Globus pallidus (tissue), 1 donor: ENCODE measurements at regions not wholly inside any gene's neighbourhood (a gene's known extent, or its start where the extent isn't known, plus 50 kb on each side); places are given as distances from the start of the nearest gene placed in this dataset.
A peak's percentile ranks its signal among the peaks of the same experiment; 100 is the strongest.

Experiments
- DNase-seq: peaks from one replicate; pipeline ENCODE4 v3.0.0-alpha.2; 2015; ENCODE audit warnings: low spot score

DNA sequence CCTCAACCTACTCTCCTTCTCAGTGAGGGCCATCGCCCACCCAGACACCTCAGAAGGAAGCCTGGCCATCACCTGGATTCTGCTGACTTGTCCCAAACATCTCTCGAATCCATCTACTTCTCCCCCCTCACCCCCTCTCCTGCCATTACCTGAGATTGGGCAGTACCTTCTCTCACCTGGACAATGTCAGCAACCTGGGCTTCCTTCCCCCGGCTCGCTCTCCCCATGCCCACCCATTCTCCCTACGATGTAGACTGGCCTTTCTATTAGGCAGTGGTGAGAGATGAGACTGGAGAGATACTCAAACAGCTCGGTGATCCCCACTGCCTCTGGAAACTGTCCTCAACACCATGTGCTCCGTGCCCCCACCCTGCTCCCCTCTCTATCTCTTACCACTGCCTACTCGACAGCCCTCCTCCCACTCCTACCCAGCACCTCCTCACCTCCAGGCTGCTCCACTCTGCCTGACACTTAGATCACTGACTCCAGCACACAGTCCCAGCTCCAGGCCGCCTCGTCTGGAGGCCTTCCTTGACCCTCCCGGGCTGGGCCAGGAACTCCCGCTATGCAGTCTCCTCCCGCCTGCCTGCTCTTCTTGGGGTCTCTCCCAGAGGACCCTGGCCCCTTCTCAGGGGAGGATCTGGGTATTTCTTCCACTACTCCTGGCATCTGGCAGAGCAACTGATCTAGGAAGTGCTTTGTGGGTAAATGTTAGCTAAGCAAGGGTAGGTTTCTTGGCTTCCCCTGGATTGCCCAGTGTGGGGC lies 235.8 kb upstream of the NLRP1 start:
- no peak for DNase-seq

DNA sequence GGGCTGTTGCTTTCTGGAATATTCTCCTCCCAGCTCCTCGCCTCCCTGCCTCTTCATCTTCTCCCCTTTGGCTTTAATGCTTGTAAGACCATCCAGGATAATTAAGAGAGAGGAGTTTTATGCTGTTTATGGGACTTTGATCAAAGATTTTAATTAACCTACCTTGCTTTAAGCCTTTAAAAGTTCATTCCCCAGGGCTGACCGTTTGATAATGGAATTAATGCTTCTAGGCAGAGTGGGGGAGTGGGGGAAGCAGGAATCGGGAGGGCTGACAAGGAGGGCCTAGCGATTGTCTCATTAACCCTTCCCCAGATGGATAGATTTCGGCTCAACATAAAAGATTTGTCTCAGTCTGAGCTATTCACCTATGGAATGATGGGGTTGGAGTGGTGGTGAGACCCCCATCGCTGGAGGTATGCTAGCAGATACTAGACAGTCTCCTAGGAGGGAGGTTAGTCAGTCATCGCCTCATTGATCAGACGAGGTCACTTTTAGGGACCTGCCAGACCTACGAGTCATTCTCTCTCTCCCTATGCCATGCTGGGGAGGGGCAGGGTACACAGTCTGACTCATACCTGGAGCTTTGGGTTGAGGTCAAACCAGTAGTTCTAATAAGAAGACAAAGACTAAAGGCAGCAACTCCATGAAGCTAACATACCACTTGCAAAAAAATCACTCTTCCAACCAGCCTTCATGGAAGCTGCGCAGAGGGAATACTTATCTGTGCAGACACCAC lies 236.6 kb upstream of the NLRP1 start:
- no peak for DNase-seq

DNA sequence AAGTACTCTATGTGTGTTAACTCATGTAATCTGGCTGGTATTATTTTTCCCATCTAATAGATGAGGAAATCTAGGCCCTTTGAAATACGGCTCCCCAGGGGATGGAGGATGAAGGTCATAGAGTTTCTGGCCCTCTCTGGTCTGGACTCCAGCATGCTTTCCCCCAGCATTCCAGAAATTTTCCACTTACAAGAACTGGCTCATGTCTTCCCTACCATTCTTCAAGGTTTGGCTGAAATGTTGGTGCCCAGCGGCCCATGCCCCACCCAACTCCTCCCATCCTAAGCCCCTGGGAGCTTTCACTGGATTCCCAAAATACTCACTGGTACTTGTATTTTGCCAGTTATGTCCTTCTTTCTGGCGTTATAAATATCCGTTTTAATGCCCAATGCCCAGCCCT lies 237.5 kb upstream of the NLRP1 start:
- DNase-seq: no peak

DNA sequence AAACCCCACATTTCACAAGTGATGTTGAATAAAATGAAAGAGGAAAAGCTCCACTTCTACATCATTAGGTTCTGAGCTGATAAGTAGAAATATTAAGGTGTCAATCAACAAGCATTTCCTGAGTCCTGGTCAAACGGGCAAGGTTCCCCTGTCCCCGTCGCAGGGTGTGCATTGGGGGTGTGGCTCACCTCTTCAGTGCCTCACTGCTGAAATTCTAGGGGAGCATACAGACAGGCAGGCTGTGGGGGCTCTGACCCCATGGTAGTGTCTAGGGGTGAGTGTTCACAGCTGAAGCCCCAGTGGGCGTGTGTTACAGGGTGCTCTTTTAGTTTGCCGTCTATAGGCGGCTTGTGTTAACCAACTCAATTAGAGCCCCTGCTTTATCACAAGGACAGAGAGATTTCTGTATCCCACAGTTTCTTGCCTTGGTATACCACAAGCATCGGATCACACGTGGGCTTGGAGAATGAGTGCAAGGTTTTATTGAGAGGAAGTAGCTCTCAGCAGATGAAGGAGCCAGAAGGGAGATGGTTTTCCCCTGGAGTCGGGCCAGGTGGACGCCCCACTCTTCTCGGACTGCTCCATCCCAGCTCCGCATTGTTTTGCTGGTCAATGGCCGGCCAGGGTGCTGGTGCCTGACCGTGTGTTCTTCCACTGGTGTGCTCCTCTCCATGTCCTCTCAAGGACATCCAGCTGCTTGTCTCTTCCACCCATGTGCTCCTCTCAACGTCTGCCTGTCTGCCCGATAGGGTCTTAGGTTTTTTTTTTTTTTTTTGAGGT lies 238.2 kb upstream of the NLRP1 start:
- DNase-seq: no peak

DNA sequence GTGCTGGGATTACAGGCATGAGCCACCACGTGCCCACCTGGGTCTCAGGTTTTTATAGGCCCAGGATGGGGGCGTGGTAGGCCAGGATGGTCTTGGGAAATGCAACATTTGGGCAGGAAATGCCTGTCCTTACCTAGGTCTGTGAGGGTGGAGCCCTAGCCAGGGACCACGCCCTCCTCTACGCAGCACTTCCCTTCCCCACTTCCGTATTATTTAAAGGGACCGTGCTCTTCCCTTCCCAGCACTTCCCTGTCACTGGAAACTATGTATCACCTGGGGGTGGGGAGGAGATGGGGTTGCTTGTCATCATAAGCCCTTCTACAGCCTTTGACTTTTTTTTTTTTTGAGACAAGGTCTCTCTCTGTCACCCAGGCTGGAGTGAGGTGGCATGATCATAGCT lies 238.9 kb upstream of the NLRP1 start:
- no peak for DNase-seq

DNA sequence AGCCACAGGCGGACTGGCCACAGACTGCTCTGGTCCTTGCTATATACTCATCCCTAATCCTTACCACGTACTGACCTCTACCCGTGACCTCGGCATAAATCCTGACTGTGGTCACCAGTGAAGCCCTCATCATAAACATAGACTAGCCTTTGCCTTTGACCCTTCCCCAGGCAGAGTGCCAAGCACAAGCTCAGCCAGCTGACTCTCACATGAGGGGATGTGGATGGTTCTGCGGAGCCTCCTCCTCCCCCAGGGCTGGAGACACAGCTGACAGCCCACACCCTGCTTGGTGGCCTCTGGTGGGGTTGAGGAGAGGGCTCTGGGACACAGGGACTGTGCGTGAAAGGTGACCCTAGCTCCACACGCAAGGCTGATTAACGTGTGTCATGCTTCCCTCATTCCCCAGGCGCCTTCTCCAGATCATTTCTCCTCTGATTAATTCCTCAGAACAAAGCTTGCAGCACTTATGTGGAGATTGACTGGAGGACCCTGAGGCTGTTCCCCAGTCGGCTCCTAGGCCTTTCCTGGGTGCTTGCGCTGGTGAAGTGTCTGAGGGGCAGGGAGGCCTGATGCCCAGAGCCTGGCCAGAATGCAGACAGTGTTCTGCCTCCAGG lies 241.5 kb upstream of the NLRP1 start:
- DNase-seq: no peak

DNA sequence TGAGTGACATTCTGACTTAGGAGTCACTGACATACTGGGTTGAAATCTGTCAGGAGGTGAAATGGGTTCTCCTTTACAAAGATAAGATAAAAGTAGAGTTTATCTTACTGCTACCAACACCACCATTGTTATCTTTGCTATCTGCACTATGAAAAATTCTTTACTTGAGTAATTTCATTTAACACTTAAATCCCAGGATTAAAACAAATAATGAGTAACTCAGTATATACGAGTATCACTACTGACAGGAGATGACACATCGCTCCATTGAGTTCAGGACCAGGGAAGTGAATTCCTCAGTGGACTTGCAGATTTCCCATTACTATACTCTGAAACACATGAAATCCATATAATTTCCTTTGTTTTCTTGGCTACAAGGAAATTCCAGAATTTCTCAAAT lies 242.1 kb upstream of the NLRP1 start:
- DNase-seq: no peak

DNA sequence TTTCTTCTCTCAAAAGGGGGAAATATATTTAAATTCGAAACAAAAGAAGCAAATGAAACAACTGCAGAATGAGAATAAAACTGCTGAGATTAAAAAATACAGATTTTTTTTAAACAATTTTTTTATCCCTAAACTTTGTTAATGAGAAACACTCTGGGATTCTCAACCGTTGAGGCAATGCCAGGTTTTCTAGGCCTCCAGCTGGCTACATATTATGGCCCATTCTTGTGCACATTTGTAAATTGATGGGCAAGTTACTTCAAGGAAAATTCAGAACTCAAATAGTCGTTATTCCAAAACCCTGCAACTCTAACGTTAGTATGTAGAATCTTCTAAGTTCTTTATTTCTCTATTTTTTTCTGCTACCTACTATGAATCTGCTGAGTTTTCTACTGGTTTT lies 239.3 kb upstream of the WSCD1 start:
- DNase-seq: no peak

DNA sequence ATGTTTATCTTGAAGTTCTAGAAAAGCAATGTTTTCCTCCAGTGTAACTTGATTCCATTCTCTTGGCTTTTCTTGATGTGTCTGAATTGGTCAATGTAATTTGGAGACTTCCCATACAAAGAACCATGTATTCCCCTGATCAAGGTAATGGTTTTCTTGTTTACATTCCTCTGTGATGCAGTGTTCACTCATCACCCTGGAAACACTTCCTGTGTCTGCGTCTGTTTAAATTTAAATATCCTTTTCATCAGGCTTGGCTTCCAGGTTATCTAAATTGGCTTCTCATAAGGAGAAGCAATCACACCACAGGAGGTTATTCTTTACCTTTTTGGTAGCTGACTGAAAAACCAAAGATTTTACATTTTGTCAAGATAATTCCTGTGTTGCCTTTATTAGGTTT lies 237.3 kb upstream of the WSCD1 start:
- DNase-seq: no peak

DNA sequence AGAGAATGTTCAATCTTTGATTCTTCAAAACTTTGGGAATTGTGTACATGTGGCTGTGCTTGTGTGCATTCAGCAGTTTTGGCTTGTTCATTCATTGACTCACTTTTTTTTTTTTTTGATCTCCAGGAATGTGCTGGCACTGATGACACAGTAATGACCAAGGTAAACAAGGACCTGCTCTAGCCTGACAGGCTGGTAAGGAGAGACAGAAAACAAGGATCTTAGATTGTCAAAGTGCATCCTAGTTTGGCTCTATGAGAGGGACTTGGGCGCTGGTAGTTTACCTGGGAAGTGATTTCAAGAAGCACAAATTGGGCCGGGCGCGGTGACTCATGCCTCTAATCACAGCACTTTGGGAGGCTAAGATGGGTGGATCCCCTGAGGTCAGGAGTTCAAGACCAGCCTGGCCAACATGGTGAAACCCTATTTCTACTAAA lies 233.1 kb upstream of the WSCD1 start:
- no peak for DNase-seq

DNA sequence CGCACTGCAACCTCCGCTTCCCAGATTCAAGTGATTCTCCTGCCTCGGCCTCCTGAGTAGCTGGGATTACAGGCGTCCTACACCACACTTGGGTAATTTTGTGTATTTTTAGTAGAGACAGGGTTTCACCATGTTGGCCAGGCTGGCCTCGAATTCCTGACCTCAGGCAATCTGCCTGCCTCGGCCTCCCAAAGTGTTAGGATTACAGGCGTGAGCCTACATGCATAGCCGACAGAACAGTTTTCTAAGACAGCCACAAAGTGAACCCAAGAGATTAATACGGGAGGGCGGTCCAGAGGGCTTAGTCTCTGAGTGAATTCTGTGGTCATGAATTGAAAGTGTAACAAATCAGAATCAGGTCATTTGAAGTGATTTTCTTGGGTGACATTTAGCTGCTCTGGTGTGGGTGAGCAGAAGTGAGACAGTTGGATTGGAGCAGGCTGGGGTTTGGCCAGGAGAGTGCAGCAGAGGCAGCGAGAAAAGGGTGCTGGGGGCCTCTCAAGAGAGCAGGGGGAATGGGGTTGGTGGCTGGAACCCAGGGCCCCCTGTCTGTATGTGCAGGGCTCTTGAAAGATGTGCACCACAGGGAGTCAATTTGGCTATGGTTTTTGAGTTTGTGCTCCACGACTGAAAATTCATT lies 231.4 kb upstream of the WSCD1 start:
- DNase-seq: peak; percentile 48

DNA sequence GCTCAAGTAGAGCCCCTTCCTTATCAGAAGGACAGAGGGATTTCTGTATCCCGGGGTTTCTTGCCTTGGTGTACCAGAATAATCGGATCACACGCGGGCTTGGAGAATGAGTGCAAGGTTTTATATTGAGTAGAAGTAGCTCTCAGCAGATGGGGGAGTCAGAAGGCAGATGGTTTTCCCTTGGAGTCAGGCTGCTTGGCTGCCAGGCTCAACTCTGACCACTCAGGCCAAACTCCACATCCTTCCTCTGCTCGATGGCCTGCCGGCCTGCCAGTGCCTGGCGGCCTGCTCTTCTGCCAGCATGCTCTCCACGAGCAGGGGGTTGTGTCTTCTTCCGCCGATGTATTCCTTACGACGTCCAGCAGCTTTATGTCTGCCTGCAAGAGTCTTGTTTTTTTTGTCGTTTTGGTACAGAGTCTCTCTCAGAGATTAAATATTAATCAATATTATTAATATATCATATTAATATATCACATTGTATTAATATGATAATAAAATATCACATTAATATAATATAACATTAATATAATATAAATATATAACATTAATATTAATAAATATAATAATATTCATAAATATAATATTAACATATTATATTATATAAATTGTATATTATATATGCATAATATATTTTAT lies 229.2 kb upstream of the WSCD1 start:
- no peak for DNase-seq

DNA sequence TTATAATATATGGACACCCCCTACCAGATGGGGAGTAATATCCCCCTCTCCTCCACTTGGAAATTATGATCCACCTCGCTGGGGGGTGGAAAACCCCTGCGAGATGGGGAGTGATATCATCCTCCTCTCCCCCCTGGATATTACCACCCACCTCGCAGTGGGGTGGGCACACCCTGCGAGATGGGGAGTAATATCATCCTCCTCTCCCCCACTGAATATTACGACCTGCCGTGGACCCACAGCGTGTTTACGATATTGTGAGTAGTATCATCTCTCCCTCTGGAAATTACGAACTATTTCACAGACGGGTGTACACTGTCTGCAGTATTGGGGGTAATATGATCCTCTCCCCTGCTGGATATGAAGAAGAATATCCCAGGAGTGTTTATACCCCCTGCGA lies 228.3 kb upstream of the WSCD1 start:
- DNase-seq: no peak

DNA sequence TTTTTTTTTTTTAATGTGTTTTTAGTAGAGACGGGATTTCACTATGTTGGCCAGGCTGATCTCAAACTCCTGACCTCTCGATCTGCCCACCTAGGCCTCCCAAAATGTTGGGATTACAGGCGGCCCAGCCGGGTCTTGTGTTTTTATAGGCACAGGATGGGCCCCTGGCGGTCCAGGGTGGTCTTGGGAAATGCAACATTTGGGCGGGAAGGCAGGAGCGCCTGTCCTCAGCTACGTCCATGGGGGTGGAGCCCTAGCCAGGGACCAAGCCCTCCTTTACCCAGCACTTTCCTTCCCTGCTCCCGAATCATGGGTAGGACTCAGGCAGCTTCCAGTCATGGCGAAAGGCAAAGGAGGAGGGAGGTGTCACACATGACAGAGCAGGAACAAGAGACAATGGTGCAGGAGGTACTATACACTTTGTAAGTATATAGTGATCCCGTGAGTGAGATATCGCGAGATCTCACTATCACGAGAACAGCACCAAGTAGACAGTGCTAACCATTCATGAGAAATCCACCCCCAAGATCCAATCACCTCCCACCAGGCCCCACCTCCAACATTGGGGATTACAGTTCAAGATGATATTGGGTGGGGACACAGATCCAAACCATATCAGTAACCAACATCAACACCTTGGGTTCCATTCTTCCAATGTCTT lies 226.7 kb upstream of the WSCD1 start:
- DNase-seq: no peak

DNA sequence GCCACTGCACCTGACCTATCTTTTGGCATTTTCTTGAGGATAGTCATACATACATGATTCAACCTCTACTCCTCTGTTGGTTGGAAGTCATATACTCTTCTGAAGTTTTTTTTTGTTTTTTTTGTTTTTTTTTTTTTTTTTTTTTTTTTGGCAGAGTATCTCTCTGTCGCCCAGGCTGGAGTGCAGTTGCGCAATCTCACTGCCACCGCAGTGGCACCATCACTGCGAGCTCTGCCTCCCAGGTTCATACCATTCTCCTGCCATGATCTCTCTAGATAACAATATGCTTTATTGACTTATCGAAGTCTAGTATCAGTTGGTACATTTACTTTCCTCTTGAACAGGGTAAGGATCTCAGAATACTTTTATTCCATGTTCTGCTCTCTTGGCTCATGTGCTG lies 224.2 kb upstream of the WSCD1 start:
- DNase-seq: no peak

DNA sequence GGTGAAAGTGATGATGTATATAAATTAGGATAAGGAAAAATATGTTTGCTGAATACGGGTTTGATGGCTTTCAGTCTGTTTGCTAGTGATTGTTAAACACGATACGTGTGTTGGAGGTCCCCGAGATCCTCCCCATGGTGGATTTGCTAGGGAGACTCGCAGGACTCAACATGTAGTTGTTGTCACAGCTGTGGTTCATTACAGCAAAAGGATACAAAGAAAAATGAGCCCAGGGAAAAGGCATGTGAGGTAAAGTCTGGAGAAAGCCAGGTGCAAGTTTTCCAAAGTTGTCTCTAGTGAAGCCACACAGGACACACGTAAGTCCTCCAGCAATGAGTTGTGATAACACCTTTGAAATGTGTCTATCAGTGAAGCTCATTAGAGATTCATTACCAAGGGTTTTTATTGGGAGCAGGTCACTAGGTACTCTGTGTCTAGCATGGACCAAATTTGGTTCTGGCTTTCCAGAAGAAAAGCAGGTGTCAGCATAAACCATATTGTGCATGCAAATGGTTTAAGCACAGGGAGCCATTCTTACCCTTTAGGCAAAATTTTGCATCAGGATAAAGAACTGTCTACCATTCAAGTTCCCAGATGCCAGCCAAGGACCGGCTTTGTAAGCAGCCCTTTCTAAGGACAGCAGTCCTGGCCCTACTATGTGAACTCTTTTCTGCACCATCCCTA lies 215.2 kb upstream of the WSCD1 start:
- no peak for DNase-seq

DNA sequence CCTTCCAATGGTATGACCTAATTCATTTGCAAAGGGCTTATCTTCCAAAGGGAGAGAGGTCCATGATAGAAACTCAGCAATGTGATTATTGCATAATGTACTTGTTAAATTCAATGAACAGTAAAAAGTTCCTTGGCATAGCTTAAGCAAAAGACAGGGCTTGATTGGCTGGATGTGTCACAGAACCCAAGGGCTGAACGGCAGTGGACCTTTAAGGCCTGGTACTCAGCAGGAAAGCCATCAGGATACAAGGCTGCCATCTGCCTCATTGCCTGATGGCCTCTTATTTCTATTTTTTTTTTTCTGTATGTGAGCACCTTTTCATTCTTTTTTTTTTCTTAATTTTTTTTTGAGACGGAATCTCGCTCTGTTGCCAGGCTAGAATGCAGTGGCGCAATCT lies 208.9 kb upstream of the WSCD1 start:
- no peak for DNase-seq

DNA sequence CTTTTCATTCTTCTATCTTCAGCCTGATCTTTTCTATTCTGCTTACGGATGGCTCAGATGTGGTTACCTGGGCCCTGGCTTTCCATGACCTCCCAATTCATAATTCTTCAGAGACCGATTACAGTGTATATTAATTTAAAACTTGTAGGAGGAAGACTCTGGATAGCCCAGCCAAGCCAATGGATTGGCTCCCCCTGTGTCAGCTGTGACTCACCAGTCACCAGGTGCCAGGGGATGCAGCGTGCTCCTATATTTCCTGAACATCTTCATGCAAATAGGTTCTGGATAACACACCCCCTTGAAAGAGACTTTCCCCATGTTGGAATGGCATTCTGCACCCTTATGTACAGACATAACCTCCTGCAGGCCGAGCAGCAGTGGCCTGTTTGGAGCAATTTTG lies 208.3 kb upstream of the WSCD1 start:
- no peak for DNase-seq

DNA sequence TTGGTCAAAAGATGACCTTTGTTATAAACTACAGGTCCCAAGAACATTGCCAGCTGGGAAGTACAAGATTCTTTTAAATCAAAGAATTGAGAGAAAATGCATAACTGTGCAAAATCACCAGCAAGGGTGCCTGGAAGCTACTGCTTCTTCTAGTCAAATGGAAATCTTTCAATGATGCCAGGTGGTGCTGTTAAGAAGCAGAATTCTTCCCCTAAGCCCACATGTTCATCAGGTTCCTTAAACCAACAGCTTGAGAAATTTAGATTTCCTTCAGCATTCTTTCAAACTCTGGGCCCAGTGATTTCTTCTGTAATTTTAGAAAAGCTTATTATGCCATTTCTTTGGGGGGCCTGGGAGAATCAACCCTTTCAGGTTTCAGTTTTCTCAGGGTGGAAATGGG lies 207.8 kb upstream of the WSCD1 start:
- no peak for DNase-seq
